ENCODE measurements at regions not wholly inside any gene's neighbourhood (a gene's known extent, or its start where the extent isn't known, plus 50 kb on each side); places are given as distances from the start of the nearest gene placed in this dataset.

DNA sequence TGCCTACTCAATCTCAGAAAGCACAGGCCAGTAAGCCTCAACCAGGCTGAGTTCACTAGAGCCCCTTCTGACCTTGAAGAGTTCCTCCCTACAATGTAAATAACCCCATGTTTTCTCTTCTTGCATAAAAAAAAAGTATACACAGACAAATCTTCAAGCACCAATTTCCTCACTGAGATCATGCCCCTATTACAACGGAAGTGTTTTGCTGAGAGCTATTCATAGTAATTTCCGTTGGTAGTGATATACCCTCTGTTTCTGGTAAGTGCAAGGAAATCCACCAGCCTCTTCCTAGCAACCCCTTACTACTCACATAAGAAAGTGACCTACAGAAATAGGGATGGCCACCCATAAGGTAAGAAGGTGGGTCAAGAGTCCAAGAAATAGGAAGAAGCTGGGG lies 76.4 kb upstream of the TARS1 start:
- TF ChIP-seq, protein P1, sequence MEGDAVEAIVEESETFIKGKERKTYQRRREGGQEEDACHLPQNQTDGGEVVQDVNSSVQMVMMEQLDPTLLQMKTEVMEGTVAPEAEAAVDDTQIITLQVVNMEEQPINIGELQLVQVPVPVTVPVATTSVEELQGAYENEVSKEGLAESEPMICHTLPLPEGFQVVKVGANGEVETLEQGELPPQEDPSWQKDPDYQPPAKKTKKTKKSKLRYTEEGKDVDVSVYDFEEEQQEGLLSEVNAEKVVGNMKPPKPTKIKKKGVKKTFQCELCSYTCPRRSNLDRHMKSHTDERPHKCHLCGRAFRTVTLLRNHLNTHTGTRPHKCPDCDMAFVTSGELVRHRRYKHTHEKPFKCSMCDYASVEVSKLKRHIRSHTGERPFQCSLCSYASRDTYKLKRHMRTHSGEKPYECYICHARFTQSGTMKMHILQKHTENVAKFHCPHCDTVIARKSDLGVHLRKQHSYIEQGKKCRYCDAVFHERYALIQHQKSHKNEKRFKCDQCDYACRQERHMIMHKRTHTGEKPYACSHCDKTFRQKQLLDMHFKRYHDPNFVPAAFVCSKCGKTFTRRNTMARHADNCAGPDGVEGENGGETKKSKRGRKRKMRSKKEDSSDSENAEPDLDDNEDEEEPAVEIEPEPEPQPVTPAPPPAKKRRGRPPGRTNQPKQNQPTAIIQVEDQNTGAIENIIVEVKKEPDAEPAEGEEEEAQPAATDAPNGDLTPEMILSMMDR (IDR thresholded peaks at IDR 0.05; ENCODE audit: low read depth, low read length, missing control alignments) = no peak
- DNase-seq (ENCODE audit: low read depth) = no peak
- in situ Hi-C loops (cut with HindIII; ENCODE audit: low sequenced_read_pairs) = no loop called here
- no peak overlapping the region for H3K4me3 ChIP-seq (ENCODE audit: low read depth, low read length)

GRCh38 chr5:33367416-33367815 lies 73.3 kb upstream of the TARS1 start:
- H3K4me3 ChIP-seq (ENCODE audit: low read depth, low read length) = no peak overlapping the region
- in situ Hi-C loops (cut with HindIII; ENCODE audit: low sequenced_read_pairs) = no loop called here
- TF ChIP-seq, protein P1 (IDR thresholded peaks at IDR 0.05; ENCODE audit: low read depth, low read length, missing control alignments) = no peak
- no peak for DNase-seq (ENCODE audit: low read depth)

DNA sequence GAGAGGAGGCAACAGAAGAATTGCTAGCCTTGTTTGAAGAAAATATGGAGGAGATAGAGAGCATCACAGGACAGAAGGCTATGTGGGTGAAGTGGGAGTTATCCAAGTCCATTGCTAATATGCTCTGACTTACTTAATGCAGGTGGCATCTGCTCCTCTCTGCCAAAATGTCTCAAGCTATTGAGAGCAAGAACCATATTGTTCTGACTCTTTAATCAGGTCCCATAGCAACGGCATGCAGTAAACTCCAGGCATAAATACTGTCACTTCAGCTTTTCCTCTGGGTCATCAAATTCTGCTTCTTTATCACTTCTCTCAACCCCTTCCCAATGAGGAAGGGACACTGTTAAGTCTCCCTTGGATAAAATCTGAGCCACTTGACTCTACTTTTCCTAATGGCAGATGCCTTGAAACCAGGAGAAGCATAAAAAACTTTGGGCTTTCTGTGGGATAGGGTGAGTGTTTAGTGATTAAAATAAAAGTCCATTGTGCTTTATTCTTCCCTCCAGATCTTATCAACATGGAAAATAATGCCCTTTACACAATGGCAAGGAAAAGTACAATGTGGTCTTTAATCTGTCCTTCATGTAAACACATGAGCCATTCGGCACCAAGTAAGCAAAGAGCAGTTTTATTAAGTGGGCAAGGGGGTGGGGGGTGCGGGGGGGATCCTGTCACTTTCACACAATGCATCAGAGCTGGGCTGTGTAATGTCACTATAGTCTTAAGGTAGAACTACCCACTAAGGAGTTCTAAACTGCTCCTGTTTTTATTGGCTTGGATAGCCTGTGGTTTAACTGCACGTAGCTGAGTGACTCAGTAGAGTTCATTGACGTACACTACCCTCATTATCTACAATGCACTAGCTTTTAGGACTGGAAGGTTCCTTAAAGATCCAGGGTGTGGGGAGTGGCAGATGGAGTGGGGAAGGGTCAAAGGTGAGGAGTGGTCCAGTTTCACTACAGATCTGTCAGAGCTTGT lies 71.0 kb upstream of the TARS1 start:
- in situ Hi-C loops (cut with HindIII; ENCODE audit: low sequenced_read_pairs) = no loop called here
- TF ChIP-seq, protein P1 (IDR thresholded peaks at IDR 0.05; ENCODE audit: low read depth, low read length, missing control alignments) = no peak
- no peak overlapping the region for H3K4me3 ChIP-seq (ENCODE audit: low read depth, low read length)
- DNase-seq (ENCODE audit: low read depth) = peak; percentile 89

GRCh38 chr5:33370466-33370859 lies 70.3 kb upstream of the TARS1 start:
- DNase-seq (ENCODE audit: low read depth) = no peak
- TF ChIP-seq, protein P1 (IDR thresholded peaks at IDR 0.05; ENCODE audit: low read depth, low read length, missing control alignments) = no peak
- no peak overlapping the region for H3K4me3 ChIP-seq (ENCODE audit: low read depth, low read length)
- in situ Hi-C loops (cut with HindIII; ENCODE audit: low sequenced_read_pairs) = no loop called here

DNA sequence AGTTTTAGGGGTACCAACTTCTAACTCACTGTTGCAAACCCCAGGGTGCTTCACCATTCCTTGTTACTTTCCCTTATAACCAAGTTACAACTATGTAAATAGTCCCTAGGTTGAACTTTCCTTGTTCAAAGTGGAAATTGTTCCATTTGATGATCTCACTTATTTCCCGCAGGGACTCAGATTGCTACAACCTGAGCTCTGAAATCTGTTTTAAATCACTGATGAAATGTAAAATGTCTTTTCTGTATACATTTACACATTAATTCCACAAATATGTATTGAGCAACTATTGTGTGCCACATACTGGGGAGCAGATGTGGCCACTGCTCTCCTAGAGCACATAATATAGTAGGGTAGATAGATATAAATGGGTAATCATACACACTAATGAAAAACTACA lies 69.1 kb upstream of the TARS1 start:
- TF ChIP-seq, protein P1 (IDR thresholded peaks at IDR 0.05; ENCODE audit: low read depth, low read length, missing control alignments) = no peak
- in situ Hi-C loops (cut with HindIII; ENCODE audit: low sequenced_read_pairs) = no loop called here
- H3K4me3 ChIP-seq (ENCODE audit: low read depth, low read length) = no peak overlapping the region
- DNase-seq (ENCODE audit: low read depth) = peak; percentile 28

- no peak overlapping the region for H3K4me3 ChIP-seq (ENCODE audit: low read depth, low read length)
- no peak for DNase-seq (ENCODE audit: low read depth)
- TF ChIP-seq, protein P1 (IDR thresholded peaks at IDR 0.05; ENCODE audit: low read depth, low read length, missing control alignments) = no peak
- in situ Hi-C loops (cut with HindIII; ENCODE audit: low sequenced_read_pairs) = no loop called here
Measured at GRCh38 chr5:33372721-33373472, 67.9 kb upstream of the TARS1 start.

All from astrocyte of the cerebellum (primary cell).